ENCODE measurements at regions not wholly inside any gene's neighbourhood (a gene's known extent, or its start where the extent isn't known, plus 50 kb on each side); places are given as distances from the start of the nearest gene placed in this dataset.

DNA sequence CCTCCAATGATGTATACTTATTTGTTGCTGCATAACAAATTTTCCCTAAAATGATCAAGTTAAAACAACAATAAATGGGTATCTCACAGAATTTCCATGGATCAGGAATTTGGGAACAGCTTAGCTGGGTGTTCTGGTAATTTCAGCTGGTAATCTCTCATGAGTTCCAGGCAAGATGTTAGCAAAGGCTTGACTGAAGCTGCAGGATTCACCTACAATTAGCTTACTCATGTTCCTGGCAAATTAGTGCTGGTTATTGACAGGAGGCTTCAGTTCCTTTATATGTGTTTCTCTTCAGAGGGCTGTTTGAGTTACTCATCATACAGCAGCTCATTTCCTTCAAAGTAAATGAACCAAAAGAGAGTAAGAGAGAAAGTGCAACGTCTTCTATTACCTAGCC, 506.3 kb upstream of the IMPG1 start:
- TF ChIP-seq, protein P1, sequence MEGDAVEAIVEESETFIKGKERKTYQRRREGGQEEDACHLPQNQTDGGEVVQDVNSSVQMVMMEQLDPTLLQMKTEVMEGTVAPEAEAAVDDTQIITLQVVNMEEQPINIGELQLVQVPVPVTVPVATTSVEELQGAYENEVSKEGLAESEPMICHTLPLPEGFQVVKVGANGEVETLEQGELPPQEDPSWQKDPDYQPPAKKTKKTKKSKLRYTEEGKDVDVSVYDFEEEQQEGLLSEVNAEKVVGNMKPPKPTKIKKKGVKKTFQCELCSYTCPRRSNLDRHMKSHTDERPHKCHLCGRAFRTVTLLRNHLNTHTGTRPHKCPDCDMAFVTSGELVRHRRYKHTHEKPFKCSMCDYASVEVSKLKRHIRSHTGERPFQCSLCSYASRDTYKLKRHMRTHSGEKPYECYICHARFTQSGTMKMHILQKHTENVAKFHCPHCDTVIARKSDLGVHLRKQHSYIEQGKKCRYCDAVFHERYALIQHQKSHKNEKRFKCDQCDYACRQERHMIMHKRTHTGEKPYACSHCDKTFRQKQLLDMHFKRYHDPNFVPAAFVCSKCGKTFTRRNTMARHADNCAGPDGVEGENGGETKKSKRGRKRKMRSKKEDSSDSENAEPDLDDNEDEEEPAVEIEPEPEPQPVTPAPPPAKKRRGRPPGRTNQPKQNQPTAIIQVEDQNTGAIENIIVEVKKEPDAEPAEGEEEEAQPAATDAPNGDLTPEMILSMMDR (IDR thresholded peaks at IDR 0.05): no peak
- TF ChIP-seq, protein P2, sequence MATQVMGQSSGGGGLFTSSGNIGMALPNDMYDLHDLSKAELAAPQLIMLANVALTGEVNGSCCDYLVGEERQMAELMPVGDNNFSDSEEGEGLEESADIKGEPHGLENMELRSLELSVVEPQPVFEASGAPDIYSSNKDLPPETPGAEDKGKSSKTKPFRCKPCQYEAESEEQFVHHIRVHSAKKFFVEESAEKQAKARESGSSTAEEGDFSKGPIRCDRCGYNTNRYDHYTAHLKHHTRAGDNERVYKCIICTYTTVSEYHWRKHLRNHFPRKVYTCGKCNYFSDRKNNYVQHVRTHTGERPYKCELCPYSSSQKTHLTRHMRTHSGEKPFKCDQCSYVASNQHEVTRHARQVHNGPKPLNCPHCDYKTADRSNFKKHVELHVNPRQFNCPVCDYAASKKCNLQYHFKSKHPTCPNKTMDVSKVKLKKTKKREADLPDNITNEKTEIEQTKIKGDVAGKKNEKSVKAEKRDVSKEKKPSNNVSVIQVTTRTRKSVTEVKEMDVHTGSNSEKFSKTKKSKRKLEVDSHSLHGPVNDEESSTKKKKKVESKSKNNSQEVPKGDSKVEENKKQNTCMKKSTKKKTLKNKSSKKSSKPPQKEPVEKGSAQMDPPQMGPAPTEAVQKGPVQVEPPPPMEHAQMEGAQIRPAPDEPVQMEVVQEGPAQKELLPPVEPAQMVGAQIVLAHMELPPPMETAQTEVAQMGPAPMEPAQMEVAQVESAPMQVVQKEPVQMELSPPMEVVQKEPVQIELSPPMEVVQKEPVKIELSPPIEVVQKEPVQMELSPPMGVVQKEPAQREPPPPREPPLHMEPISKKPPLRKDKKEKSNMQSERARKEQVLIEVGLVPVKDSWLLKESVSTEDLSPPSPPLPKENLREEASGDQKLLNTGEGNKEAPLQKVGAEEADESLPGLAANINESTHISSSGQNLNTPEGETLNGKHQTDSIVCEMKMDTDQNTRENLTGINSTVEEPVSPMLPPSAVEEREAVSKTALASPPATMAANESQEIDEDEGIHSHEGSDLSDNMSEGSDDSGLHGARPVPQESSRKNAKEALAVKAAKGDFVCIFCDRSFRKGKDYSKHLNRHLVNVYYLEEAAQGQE (IDR thresholded peaks at IDR 0.05; ENCODE audit: insufficient read depth in 1 of 2, low read depth in 2 of 2, low read length in 1 of 2): no peak
- TF ChIP-seq POLR2AphosphoS5 (IDR thresholded peaks at IDR 0.05; ENCODE audit: low read depth, low read length) (no peak), SIN3A (IDR thresholded peaks at IDR 0.05; ENCODE audit: borderline replicate concordance, insufficient read depth, low read depth, low read length) (no peak)

Data from Panc1 (cell line).